ENCODE measurements at regions not wholly inside any gene's neighbourhood (a gene's known extent, or its start where the extent isn't known, plus 50 kb on each side); places are given as distances from the start of the nearest gene placed in this dataset.
A peak's percentile ranks its signal among the peaks of the same experiment; 100 is the strongest.
"Not testable (repeated sequence)": the region's sequence is repeated elsewhere in the genome, so short reads cannot be mapped to it uniquely, and the experiment has no call there.

GRCh38 chrX:112931900-112932299 lies 91.3 kb upstream of the AMOT start:
- TF ChIP-seq GATA1 (IDR thresholded peaks at IDR 0.05; ENCODE audit: low read depth, low read length): no peak
- no peak for TF ChIP-seq POLR2A (IDR thresholded peaks at IDR 0.05; ENCODE audit: low read length)

DNA sequence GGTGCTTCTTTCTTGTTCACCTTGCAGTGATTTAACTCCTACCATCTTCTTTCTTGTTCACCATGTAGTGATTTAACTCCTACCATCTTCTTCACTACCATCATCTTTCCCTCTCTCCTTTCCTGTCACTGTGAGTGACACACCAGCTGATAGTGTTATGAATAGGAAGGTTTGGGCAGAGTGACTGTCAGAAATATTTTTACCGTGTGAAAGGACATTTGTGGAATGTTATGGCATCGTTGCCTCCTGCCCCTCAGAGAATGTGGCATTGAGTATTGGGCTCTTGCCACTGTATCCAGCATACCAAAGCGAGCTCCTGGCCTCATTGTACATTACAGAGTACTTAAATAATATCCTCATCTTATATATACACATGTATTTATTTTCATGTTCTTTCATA lies 90.8 kb upstream of the AMOT start:
- DNase-seq: no peak
- no peak for TF ChIP-seq GATA1 (IDR thresholded peaks at IDR 0.05; ENCODE audit: low read depth, low read length)
- TF ChIP-seq POLR2A (IDR thresholded peaks at IDR 0.05; ENCODE audit: low read length): no peak

More at GRCh38 chrX:112931900-112932299, 91.3 kb upstream of the AMOT start:
- no peak for DNase-seq

DNA sequence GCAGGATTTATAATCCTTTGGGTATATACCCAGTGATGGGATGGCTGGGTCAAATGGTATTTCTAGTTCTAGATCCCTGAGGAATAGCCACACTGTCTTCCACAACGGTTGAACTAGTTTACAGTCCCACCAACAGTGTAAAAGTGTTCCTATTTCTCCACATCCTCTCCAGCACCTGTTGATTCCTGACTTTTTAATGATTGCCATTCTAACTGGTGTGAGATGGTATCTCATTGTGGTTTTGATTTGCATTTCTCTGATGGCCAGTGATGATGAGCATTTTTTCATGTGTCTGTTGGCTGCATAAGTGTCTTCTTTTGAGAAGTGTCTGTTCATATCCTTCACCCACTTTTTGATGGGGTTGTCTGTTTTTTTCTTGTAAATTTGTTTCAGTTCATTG lies 82.8 kb upstream of the AMOT start:
- not testable (repeated sequence) for DNase-seq

DNA sequence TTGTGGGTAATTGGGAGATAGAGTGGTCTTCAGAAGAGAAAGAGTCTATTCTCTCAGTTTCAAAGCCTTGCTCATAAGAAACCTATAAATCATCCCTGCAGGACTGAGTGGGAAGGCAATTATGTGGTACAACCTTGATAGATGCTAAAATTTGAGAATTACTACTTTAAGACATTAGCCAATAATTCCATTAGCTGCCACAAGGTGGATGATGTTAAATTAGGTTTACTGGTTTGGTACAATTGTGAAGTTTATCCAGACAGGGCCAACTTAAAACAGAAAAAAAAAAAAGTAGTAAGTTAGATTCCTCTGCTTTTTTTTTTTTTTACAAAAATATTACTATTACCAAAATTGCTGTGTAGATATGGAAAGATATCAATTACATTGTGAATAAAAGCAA lies 73.2 kb upstream of the AMOT start:
- peak in 1 of 2 experiments; percentile 0 for DNase-seq
- TF ChIP-seq POLR2A (IDR thresholded peaks at IDR 0.05; ENCODE audit: low read length) (no peak), GATA1 (IDR thresholded peaks at IDR 0.05; ENCODE audit: low read depth, low read length) (no peak)

DNA sequence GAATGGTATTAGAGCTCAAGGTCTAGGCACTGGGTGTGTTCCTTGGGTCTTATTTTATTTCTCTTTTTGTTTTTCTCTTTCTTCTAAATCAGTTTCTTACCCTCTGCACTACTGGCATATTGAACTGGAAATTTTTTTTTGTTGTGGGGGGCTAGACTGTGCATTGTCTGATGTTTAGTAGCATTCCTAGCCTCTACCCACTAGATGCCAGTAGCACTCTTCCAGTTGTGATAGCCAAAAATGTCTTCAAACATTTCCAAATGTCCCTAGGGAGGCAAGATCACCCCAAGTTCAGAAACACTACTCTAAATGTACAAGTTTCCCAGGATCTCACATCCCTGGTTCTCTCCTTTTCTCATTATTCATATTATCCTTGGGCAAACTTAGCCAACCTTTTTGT lies 69.8 kb upstream of the AMOT start:
- DNase-seq: no peak
- TF ChIP-seq POLR2A (IDR thresholded peaks at IDR 0.05; ENCODE audit: low read length) (no peak), GATA1 (IDR thresholded peaks at IDR 0.05; ENCODE audit: low read depth, low read length) (no peak)

DNA sequence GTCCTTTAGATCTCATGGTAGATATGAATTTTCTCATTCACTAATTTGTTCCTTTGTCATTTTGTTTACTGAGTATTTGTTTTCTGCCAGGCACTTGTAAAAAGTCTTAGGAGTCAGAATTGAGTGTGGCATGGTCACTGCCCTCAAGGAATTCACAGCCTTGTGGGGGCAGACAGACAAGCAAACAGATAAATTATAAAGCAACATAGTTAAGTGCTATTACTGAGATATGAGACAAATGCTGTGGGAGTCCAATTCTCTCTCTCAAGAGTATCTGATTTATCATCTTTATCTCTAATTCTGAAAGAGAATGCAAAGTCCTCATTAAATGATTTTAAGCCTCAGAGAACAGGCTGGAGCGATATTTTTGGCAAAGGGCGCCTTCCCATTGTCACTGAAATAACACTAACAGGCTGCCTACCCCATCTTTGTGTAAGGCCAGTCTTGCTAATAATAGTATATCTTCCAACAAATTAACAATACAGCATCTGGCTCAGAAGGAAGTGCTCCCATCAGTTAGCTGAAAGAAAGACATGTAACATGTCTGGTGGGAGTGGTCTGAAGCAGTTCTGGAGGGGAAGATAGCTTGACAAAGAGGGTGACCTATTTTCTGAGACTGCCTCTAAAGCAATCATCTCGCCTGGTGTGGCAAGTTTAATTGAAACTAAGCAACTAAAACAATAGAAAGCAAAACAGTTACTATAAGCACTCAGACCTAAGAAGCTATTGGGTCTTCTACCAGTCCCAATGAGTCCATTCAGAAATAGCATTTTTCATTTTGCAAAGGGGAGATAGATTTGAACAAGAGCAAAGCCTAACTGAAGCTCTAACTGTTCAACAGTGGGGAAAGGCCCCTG lies 61.5 kb upstream of the AMOT start:
- TF ChIP-seq GATA1 (IDR thresholded peaks at IDR 0.05; ENCODE audit: low read depth, low read length): no peak
- TF ChIP-seq POLR2A (IDR thresholded peaks at IDR 0.05; ENCODE audit: low read length): no peak
- no peak for DNase-seq

DNA sequence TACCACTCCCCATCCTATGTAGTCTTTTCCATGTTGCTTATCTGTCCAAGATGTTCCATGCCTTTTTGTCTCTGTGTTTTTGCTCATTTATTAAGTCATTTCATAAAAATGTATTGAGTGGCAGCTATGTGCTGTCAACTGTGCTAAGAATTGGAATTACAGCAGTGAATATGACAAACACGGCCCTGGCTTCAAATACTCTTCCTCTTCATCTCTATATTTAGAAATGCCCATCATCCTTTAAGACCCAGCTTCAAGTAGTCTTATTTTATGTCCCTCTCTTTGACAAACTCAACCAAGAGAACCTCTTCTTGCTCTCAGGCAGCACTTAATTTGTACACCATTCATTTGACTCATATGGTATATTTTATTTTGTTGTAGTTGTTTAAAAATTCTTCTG lies 55.4 kb upstream of the AMOT start:
- no peak for DNase-seq
- no peak for TF ChIP-seq GATA1 (IDR thresholded peaks at IDR 0.05; ENCODE audit: low read depth, low read length)

Measured in erythroblast (primary cell).